ENCODE measurements at regions not wholly inside any gene's neighbourhood (a gene's known extent, or its start where the extent isn't known, plus 50 kb on each side); places are given as distances from the start of the nearest gene placed in this dataset.

DNA sequence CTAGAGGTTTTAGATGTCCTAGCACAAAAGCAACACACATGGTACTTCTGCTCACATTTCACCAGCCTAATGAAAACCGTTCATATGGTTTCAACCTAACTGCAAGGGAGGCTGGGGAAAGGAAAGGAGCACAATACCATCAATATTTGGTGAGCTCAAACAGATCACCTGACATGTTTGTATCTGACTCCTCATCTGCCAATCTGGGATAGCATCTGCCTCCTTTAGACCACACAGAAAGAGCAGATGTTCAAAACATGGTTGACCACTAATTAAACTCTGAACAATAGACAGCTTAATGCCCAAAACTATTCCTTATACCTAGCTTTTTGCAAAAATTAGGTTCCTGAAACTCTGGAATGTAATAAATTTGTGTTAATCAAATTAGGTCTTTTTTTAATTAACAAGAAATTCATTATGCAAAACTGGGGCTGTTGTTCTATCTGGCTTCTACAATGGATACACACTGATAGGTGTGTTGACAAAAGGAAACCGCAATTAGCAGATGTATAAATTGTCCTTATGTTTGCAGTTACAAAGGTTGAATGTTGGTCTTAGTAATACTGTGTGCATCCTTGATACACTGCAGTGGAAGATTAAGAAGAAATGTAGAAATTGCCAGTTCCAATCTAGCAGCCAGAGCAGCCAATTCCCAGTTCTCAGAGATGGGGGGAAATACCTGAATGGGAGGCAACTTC is 89.3 kb downstream of the DUSP6 start:
- Histone ChIP-seq H3K9me2 (replicated peaks; ENCODE audit: insufficient read depth) (no peaks in the 10 kb centered on the region), H3K36me3 (replicated peaks; ENCODE audit: insufficient read depth, low read depth) (no peaks in the 10 kb centered on the region), H2AFZ (no peak overlapping the region), H3K9me3 (ENCODE audit: low read depth) (no peaks in the 10 kb centered on the region), H3K4me2 (no peak overlapping the region), H3K79me2 (no peaks in the 10 kb centered on the region), H3K27me3 (no peaks in the 10 kb centered on the region), H3K4me3 (no peak overlapping the region), H3K27ac (peak overlapping the region; percentile 39), H3K4me1 (ENCODE audit: insufficient read depth) (peaks cover 13% of the 10 kb centered on the region), H4K20me1 (ENCODE audit: insufficient read depth, poor library complexity, severe bottlenecking) (no peaks in the 10 kb centered on the region)
- 63% methylated on average over 2 of the region's 2 CpGs for WGBS (ENCODE audit: low lambda C conversion rate, missing lambda C conversion rate)
- DNase-seq (ENCODE audit: low spot score): no peak
- TF ChIP-seq, protein P1, sequence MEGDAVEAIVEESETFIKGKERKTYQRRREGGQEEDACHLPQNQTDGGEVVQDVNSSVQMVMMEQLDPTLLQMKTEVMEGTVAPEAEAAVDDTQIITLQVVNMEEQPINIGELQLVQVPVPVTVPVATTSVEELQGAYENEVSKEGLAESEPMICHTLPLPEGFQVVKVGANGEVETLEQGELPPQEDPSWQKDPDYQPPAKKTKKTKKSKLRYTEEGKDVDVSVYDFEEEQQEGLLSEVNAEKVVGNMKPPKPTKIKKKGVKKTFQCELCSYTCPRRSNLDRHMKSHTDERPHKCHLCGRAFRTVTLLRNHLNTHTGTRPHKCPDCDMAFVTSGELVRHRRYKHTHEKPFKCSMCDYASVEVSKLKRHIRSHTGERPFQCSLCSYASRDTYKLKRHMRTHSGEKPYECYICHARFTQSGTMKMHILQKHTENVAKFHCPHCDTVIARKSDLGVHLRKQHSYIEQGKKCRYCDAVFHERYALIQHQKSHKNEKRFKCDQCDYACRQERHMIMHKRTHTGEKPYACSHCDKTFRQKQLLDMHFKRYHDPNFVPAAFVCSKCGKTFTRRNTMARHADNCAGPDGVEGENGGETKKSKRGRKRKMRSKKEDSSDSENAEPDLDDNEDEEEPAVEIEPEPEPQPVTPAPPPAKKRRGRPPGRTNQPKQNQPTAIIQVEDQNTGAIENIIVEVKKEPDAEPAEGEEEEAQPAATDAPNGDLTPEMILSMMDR (IDR thresholded peaks at IDR 0.05; ENCODE audit: poor library complexity): no peak
- TF ChIP-seq EZH2 (IDR thresholded peaks at IDR 0.05; ENCODE audit: borderline replicate concordance): no peak
- TF ChIP-seq EZH2phosphoT487 (IDR thresholded peaks at IDR 0.05; ENCODE audit: low read depth, severe bottlenecking, unreplicated experiment): no peak

DNA sequence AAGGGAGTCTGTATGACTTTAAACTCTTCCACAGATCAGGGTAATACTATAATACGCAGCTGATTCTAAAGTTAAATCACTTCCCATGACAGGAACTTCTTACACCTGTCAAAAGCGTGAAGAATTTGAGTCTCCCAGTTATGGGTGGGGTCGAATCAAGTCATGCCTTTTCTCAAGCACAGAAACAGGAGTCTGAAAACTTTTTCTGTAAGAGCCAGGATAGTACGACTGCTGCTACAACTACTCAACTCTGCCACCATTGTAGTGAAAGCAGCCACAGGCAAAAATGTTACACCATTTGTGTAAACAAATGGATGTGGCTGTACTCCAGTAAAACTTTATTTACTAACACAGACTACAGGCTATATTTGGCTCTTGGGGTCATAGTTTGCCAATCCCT is 90.3 kb downstream of the DUSP6 start:
- no peak overlapping the region for H3K4me3 ChIP-seq
- TF ChIP-seq, protein P1 (IDR thresholded peaks at IDR 0.05; ENCODE audit: poor library complexity): no peak
- TF ChIP-seq EZH2 (IDR thresholded peaks at IDR 0.05; ENCODE audit: borderline replicate concordance): no peak
- no peak for TF ChIP-seq EZH2phosphoT487 (IDR thresholded peaks at IDR 0.05; ENCODE audit: low read depth, severe bottlenecking, unreplicated experiment)
- peaks cover 13% of the 10 kb centered on the region for H3K4me1 ChIP-seq (ENCODE audit: insufficient read depth)
- H3K27ac ChIP-seq: peak overlapping the region; percentile 16
- H3K36me3 ChIP-seq (replicated peaks; ENCODE audit: insufficient read depth, low read depth): no peaks in the 10 kb centered on the region
- WGBS (ENCODE audit: low lambda C conversion rate, missing lambda C conversion rate): 65% methylated on average over 4 of the region's 4 CpGs
- no peaks in the 10 kb centered on the region for H3K27me3 ChIP-seq
- H3K79me2 ChIP-seq: no peaks in the 10 kb centered on the region
- H3K9me3 ChIP-seq (ENCODE audit: low read depth): no peaks in the 10 kb centered on the region
- H4K20me1 ChIP-seq (ENCODE audit: insufficient read depth, poor library complexity, severe bottlenecking): no peaks in the 10 kb centered on the region
- DNase-seq (ENCODE audit: low spot score): no peak
- H3K4me2 ChIP-seq: no peak overlapping the region
- no peaks in the 10 kb centered on the region for H3K9me2 ChIP-seq (replicated peaks; ENCODE audit: insufficient read depth)
- no peak overlapping the region for H2AFZ ChIP-seq

DNA sequence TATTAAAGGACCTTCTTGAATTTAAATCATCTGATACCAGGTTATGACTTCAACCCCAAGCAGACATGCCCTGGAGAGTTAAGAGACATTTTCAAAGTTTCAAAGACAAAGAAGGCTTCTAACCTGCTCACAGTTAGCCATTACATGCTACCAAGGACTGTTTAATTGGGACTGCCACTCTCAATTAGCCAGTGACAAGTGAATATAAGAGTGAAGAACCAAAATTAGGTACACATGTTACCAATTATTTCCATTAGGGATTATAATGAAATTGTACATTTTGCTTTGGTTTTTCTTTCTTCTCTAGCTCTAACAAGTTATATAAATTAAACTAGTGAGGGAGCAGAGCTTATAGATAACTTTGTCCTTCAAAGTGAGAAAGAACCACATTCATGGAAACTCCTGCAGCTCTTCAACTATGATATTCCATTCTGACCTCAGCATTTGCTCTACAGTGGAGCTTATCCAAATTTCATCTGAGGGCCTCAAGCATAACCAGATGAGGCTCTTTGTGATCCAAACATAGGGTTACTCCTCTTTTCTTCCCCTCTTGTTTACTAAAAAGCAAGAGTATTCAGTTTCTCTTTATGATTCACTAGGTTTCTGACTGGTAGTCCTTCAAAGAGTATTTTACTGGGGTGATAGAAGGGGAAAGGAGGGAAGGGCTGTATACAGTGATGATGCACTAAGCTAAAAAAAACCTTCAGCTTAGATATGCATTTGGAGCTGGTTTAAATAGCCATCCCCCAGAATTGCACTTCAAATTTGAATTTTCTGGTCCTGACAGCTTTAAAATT is 91.3 kb downstream of the DUSP6 start:
- no peak for DNase-seq (ENCODE audit: low spot score)
- Histone ChIP-seq H3K79me2 (no peaks in the 10 kb centered on the region), H3K36me3 (replicated peaks; ENCODE audit: insufficient read depth, low read depth) (no peaks in the 10 kb centered on the region), H2AFZ (no peak overlapping the region), H3K9me2 (replicated peaks; ENCODE audit: insufficient read depth) (no peaks in the 10 kb centered on the region), H3K4me3 (no peak overlapping the region), H4K20me1 (ENCODE audit: insufficient read depth, poor library complexity, severe bottlenecking) (no peaks in the 10 kb centered on the region), H3K4me2 (no peak overlapping the region), H3K4me1 (ENCODE audit: insufficient read depth) (peaks cover 13% of the 10 kb centered on the region), H3K9me3 (ENCODE audit: low read depth) (no peaks in the 10 kb centered on the region), H3K27me3 (no peaks in the 10 kb centered on the region), H3K27ac (no peak overlapping the region)
- no peak for TF ChIP-seq EZH2 (IDR thresholded peaks at IDR 0.05; ENCODE audit: borderline replicate concordance)
- TF ChIP-seq, protein P1 (IDR thresholded peaks at IDR 0.05; ENCODE audit: poor library complexity): no peak
- TF ChIP-seq EZH2phosphoT487 (IDR thresholded peaks at IDR 0.05; ENCODE audit: low read depth, severe bottlenecking, unreplicated experiment): no peak

Data from hepatocyte (in vitro differentiated cells).